ENCODE measurements at regions not wholly inside any gene's neighbourhood (a gene's known extent, or its start where the extent isn't known, plus 50 kb on each side); places are given as distances from the start of the nearest gene placed in this dataset.

DNA sequence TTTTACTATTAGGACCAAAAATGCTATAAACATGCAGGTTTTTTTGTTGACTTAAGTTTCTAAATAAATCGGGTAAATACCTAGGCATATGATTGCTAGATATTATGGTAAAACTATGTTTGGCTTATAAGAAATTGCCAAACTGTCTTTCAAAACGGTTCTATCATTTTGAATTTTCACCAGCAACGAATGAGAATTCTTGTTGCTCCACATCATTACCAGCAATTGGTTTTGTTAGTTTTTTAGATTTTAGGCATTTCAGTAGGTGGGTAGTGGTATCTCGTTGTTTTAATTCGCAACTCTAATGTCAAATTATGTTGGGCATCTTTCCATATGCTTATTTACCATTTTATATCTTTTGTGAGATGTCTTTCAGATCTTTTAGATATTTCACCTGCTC, 510.2 kb downstream of the JRKL start:
- Histone ChIP-seq H3K4me3 (ENCODE audit: low read length) (no peak overlapping the region; the same call in 1 of the 2 replicates), H2AFZ (ENCODE audit: low read length) (no peak overlapping the region), H3K79me2 (ENCODE audit: low read length) (no peaks in the 10 kb centered on the region), H3K36me3 (ENCODE audit: insufficient read depth, low read length) (no peaks in the 10 kb centered on the region), H3K4me1 (ENCODE audit: low read length) (no peaks in the 10 kb centered on the region), H3K27ac (ENCODE audit: low read length) (no peak overlapping the region), H3K27me3 (ENCODE audit: low read length) (no peaks in the 10 kb centered on the region), H4K20me1 (ENCODE audit: insufficient read depth, low read depth, low read length) (no peaks in the 10 kb centered on the region), H3K9ac (ENCODE audit: low read length) (no peak overlapping the region), H3K9me2 (replicated peaks; ENCODE audit: insufficient read depth, low read length) (no peaks in the 10 kb centered on the region), H3K4me2 (ENCODE audit: low read depth, low read length, poor library complexity, severe bottlenecking) (no peak overlapping the region), H3K9me3 (ENCODE audit: low read length) (peaks cover 67% of the 10 kb centered on the region)
- DNase-seq = no peak

DNA sequence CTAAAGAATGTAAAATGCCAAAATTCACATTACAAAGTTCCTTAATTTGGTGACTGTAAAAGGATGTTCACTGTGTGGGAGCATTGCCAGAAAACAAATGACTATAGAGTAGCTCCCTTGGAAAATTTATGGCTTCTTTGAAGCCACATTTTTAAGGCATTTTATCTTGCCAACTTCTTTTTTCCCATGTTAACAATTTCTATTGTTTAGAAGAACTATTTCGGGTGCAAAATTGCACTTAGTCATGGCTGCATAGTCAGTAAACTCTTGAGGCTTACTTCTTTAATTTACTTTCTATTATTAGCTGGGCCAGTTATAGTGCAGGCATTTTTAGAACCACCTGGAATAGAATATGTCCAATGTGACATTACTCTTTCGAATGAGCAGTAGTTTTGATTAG, 515.3 kb downstream of the JRKL start:
- no peak for DNase-seq
- Histone ChIP-seq H2AFZ (ENCODE audit: low read length) (no peak overlapping the region), H3K9me2 (replicated peaks; ENCODE audit: insufficient read depth, low read length) (no peaks in the 10 kb centered on the region)

DNA sequence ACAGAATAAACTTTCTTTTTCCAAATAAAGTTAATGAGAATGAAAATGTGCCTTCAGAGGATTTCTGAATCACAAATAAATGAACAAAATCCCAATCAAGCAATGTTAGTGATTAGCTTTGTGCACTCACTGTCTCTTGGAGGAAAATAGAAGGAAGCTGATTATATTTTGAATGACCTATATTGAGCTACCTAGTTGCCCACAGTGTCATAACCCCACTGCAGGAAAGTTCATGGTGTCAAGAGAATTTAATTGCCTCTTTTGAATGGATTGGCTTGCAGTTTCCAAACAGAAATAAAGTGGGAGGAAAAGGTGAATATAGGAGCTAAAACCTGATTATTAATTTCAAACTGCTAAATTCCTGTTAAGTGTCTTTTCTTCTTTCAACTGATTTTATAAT, 515.9 kb downstream of the JRKL start:
- peaks cover 62% of the 10 kb centered on the region for H3K9me3 ChIP-seq (ENCODE audit: low read length)
- no peaks in the 10 kb centered on the region for H3K79me2 ChIP-seq (ENCODE audit: low read length)
- no peaks in the 10 kb centered on the region for H3K27me3 ChIP-seq (ENCODE audit: low read length)
- DNase-seq = no peak
- no peak overlapping the region for H2AFZ ChIP-seq (ENCODE audit: low read length)
- no peaks in the 10 kb centered on the region for H3K36me3 ChIP-seq (ENCODE audit: insufficient read depth, low read length)
- H3K4me1 ChIP-seq (ENCODE audit: low read length) = no peaks in the 10 kb centered on the region
- H3K4me2 ChIP-seq (ENCODE audit: low read depth, low read length, poor library complexity, severe bottlenecking) = no peak overlapping the region
- no peaks in the 10 kb centered on the region for H3K9me2 ChIP-seq (replicated peaks; ENCODE audit: insufficient read depth, low read length)
- no peaks in the 10 kb centered on the region for H4K20me1 ChIP-seq (ENCODE audit: insufficient read depth, low read depth, low read length)
- no peak overlapping the region for H3K4me3 ChIP-seq (ENCODE audit: low read length)
- no peak overlapping the region for H3K27ac ChIP-seq (ENCODE audit: low read length)
- no peak overlapping the region for H3K9ac ChIP-seq (ENCODE audit: low read length)

More for the DNA sequence above, 515.3 kb downstream of the JRKL start:
- Histone ChIP-seq H3K27ac (ENCODE audit: low read length) (no peak overlapping the region), H3K4me2 (ENCODE audit: low read depth, low read length, poor library complexity, severe bottlenecking) (no peak overlapping the region), H3K4me3 (ENCODE audit: low read length) (no peak overlapping the region), H3K4me1 (ENCODE audit: low read length) (no peaks in the 10 kb centered on the region), H3K9ac (ENCODE audit: low read length) (no peak overlapping the region), H3K79me2 (ENCODE audit: low read length) (no peaks in the 10 kb centered on the region), H3K36me3 (ENCODE audit: insufficient read depth, low read length) (no peaks in the 10 kb centered on the region), H3K27me3 (ENCODE audit: low read length) (no peaks in the 10 kb centered on the region), H3K9me3 (ENCODE audit: low read length) (peaks cover 67% of the 10 kb centered on the region), H4K20me1 (ENCODE audit: insufficient read depth, low read depth, low read length) (no peaks in the 10 kb centered on the region)

DNA sequence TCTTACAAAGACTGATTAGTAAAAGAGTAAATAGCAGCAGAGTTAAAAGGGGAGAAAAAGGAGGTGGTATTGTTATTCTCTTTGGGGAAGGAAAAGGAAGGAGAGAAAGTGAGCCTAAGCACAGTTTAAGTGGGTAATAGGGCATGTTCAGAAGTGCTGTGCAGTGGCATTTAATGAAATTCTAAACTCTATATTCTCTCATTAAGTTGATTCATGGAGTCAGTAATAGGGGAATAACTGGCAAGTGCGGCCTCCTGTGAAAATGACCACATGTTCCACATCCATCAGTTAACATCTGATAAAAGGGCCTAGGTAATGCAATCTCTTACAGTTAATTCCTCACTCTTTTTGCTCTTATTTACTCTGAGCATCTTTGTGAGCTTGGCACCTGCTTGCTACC, 516.7 kb downstream of the JRKL start:
- Histone ChIP-seq H3K9me3 (ENCODE audit: low read length) (peaks cover 55% of the 10 kb centered on the region), H3K4me1 (ENCODE audit: low read length) (no peaks in the 10 kb centered on the region), H3K9ac (ENCODE audit: low read length) (no peak overlapping the region), H3K27ac (ENCODE audit: low read length) (no peak overlapping the region), H3K36me3 (ENCODE audit: insufficient read depth, low read length) (no peaks in the 10 kb centered on the region), H3K9me2 (replicated peaks; ENCODE audit: insufficient read depth, low read length) (no peaks in the 10 kb centered on the region), H2AFZ (ENCODE audit: low read length) (no peak overlapping the region), H3K79me2 (ENCODE audit: low read length) (no peaks in the 10 kb centered on the region), H3K27me3 (ENCODE audit: low read length) (no peaks in the 10 kb centered on the region), H3K4me3 (ENCODE audit: low read length) (no peak overlapping the region), H3K4me2 (ENCODE audit: low read depth, low read length, poor library complexity, severe bottlenecking) (no peak overlapping the region), H4K20me1 (ENCODE audit: insufficient read depth, low read depth, low read length) (no peaks in the 10 kb centered on the region)
- DNase-seq = no peak

DNA sequence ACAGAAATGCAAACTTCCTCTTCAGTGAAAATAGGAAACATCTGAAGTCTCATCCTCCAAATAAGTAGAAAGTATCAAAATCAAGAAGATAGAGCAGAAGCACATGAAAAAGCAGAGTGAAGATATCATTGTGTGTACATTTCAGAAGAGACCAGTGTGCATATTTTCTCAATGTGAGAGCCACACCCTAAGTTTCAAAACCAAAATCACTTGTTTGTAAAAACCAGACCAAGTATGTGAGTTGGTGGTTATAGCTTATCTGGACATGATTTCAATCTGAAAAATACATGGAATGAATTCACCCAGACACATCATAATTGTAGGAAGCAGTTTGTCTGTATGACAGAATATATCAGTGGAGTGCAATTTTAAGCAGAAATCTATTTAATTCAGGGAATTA, 536.0 kb downstream of the JRKL start:
- H2AFZ ChIP-seq (ENCODE audit: low read length) = no peak overlapping the region
- no peaks in the 10 kb centered on the region for H3K27me3 ChIP-seq (ENCODE audit: low read length)
- no peaks in the 10 kb centered on the region for H3K36me3 ChIP-seq (ENCODE audit: insufficient read depth, low read length)
- no peaks in the 10 kb centered on the region for H3K79me2 ChIP-seq (ENCODE audit: low read length)
- H3K9ac ChIP-seq (ENCODE audit: low read length) = no peak overlapping the region
- no peaks in the 10 kb centered on the region for H4K20me1 ChIP-seq (ENCODE audit: insufficient read depth, low read depth, low read length)
- peaks cover 51% of the 10 kb centered on the region for H3K9me3 ChIP-seq (ENCODE audit: low read length)
- no peaks in the 10 kb centered on the region for H3K9me2 ChIP-seq (replicated peaks; ENCODE audit: insufficient read depth, low read length)
- no peak overlapping the region for H3K27ac ChIP-seq (ENCODE audit: low read length)
- no peak overlapping the region for H3K4me2 ChIP-seq (ENCODE audit: low read depth, low read length, poor library complexity, severe bottlenecking)
- no peak overlapping the region for H3K4me3 ChIP-seq (ENCODE audit: low read length)
- no peaks in the 10 kb centered on the region for H3K4me1 ChIP-seq (ENCODE audit: low read length)
- DNase-seq = no peak

DNA sequence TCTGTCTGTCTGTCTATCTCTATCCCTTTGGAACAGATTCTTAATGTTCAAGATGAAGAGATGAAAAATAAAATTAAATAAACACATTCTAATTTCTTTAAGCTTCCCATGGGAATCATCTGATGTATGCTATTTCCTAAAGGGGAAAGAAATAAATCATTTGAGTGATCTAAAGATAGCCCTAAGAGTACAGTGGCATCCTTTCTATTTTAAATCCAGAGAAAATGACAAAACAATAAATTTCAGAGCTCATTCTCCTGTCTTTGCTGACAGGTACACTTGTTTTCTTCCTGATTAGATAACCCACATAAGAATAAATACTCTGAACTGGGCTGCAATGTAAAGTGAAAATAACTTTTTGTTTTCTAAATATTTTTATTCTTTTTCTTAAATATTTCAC, 550.4 kb downstream of the JRKL start:
- Histone ChIP-seq H4K20me1 (ENCODE audit: insufficient read depth, low read depth, low read length) (no peaks in the 10 kb centered on the region), H3K9me3 (ENCODE audit: low read length) (peaks cover 51% of the 10 kb centered on the region), H3K4me3 (ENCODE audit: low read length) (no peak overlapping the region), H3K79me2 (ENCODE audit: low read length) (no peaks in the 10 kb centered on the region), H3K4me2 (ENCODE audit: low read depth, low read length, poor library complexity, severe bottlenecking) (no peak overlapping the region), H3K27me3 (ENCODE audit: low read length) (no peaks in the 10 kb centered on the region), H3K9ac (ENCODE audit: low read length) (no peak overlapping the region), H3K4me1 (ENCODE audit: low read length) (no peaks in the 10 kb centered on the region), H2AFZ (ENCODE audit: low read length) (no peak overlapping the region), H3K36me3 (ENCODE audit: insufficient read depth, low read length) (no peaks in the 10 kb centered on the region), H3K9me2 (replicated peaks; ENCODE audit: insufficient read depth, low read length) (no peaks in the 10 kb centered on the region), H3K27ac (ENCODE audit: low read length) (no peak overlapping the region)
- no peak for DNase-seq

DNA sequence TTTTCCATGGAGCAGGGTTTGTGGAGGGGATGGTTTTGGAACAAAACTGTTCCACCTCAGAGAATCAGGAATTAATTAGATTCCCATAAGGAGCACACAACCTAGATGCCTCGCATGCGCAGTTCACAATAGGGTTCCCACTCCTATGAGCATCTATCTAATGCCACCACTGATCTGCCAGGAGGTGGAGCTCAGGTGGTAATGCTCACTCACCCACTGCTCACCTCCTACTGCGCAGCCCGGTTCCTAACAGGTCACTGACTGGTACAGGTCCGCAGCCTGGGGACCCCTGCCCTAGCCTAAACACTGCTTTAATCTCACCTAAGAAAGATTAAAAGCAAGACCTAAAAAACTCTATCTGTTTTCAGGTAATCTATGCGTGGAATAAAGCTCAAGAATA, 553.0 kb downstream of the JRKL start:
- no peak for DNase-seq
- H3K9ac ChIP-seq (ENCODE audit: low read length) = no peak overlapping the region
- H3K27ac ChIP-seq (ENCODE audit: low read length) = no peak overlapping the region
- no peak overlapping the region for H3K4me2 ChIP-seq (ENCODE audit: low read depth, low read length, poor library complexity, severe bottlenecking)
- no peaks in the 10 kb centered on the region for H4K20me1 ChIP-seq (ENCODE audit: insufficient read depth, low read depth, low read length)
- H3K4me3 ChIP-seq (ENCODE audit: low read length) = no peak overlapping the region
- peaks cover 62% of the 10 kb centered on the region for H3K9me3 ChIP-seq (ENCODE audit: low read length)
- no peaks in the 10 kb centered on the region for H3K4me1 ChIP-seq (ENCODE audit: low read length)
- H2AFZ ChIP-seq (ENCODE audit: low read length) = no peak overlapping the region
- H3K27me3 ChIP-seq (ENCODE audit: low read length) = no peaks in the 10 kb centered on the region
- no peaks in the 10 kb centered on the region for H3K79me2 ChIP-seq (ENCODE audit: low read length)
- no peaks in the 10 kb centered on the region for H3K36me3 ChIP-seq (ENCODE audit: insufficient read depth, low read length)
- no peaks in the 10 kb centered on the region for H3K9me2 ChIP-seq (replicated peaks; ENCODE audit: insufficient read depth, low read length)

DNA sequence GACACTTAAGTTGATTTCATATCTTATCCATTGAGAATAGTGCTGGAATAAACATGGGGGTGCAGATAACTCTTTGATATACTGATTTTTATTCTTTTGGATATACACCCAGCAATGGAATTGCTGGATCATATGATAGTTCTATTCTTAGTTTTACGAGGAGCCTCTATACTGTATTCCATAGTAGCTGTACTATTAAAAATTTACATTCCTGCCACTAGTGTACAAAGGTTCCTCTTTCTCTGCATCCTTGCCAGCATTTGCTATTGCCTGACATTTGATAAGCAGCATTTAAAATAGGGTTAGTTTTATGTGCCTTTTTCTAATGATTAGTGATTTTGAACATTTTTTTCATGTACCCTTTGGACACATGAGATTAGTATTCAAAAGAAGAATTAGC, 554.2 kb downstream of the JRKL start:
- Histone ChIP-seq H3K9me2 (replicated peaks; ENCODE audit: insufficient read depth, low read length) (no peaks in the 10 kb centered on the region), H3K4me1 (ENCODE audit: low read length) (no peaks in the 10 kb centered on the region), H3K9ac (ENCODE audit: low read length) (no peak overlapping the region), H2AFZ (ENCODE audit: low read length) (no peak overlapping the region), H3K9me3 (ENCODE audit: low read length) (peaks cover 68% of the 10 kb centered on the region), H3K4me3 (ENCODE audit: low read length) (no peak overlapping the region), H3K79me2 (ENCODE audit: low read length) (no peaks in the 10 kb centered on the region), H3K4me2 (ENCODE audit: low read depth, low read length, poor library complexity, severe bottlenecking) (no peak overlapping the region), H3K36me3 (ENCODE audit: insufficient read depth, low read length) (no peaks in the 10 kb centered on the region), H4K20me1 (ENCODE audit: insufficient read depth, low read depth, low read length) (no peaks in the 10 kb centered on the region), H3K27ac (ENCODE audit: low read length) (no peak overlapping the region), H3K27me3 (ENCODE audit: low read length) (no peaks in the 10 kb centered on the region)
- no peak for DNase-seq

DNA sequence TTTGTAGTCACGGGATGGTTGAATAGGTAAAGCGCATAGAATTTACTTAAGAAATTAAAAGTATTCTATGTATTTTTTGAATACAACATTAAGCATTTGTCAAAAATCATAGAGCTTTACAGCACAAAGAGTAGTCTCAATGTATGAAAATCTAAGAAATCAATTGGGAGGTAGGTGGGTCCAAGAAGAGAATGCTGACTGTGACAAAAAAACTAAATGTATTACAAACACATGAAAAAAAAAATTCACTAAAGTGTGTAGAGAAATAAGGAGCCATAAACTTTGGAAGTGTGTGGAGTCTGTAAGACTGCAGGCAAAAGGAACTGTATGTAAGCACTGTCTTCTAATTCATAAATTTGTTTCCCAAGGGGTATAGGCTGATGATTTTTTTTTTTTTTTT, 558.3 kb downstream of the JRKL start:
- Histone ChIP-seq H2AFZ (ENCODE audit: low read length) (no peak overlapping the region), H3K4me3 (ENCODE audit: low read length) (no peak overlapping the region), H3K36me3 (ENCODE audit: insufficient read depth, low read length) (no peaks in the 10 kb centered on the region), H3K9me2 (replicated peaks; ENCODE audit: insufficient read depth, low read length) (no peaks in the 10 kb centered on the region; the same call in 1 of the 2 replicates), H4K20me1 (ENCODE audit: insufficient read depth, low read depth, low read length) (no peaks in the 10 kb centered on the region), H3K4me2 (ENCODE audit: low read depth, low read length, poor library complexity, severe bottlenecking) (no peak overlapping the region), H3K9ac (ENCODE audit: low read length) (no peak overlapping the region), H3K79me2 (ENCODE audit: low read length) (no peaks in the 10 kb centered on the region), H3K4me1 (ENCODE audit: low read length) (no peaks in the 10 kb centered on the region), H3K27ac (ENCODE audit: low read length) (no peak overlapping the region), H3K27me3 (ENCODE audit: low read length) (no peaks in the 10 kb centered on the region), H3K9me3 (ENCODE audit: low read length) (peaks cover 66% of the 10 kb centered on the region)
- DNase-seq = no peak
